ENCODE measurements at regions not wholly inside any gene's neighbourhood (a gene's known extent, or its start where the extent isn't known, plus 50 kb on each side); places are given as distances from the start of the nearest gene placed in this dataset.

- ChIA-PET POLR2A (no interaction called here), CTCF (interaction anchor here (1.4 to 1.9 kb wide), 3 partner anchors 8 to 169 kb away, joined by 3 to 9 read pairs (median 6); no protein-coding TSS in a partner anchor)
- no peak overlapping the region for H3K4me2 ChIP-seq
- WGBS (ENCODE audit: missing lambda C conversion rate): 45% methylated on average over 1 of the region's 1 CpG
- no peak for ATAC-seq
- no peak for DNase-seq (ENCODE audit: low read depth in 1 of 2, low spot score in 1 of 2)
- no peaks in the 10 kb centered on the region for H3K4me1 ChIP-seq
- H3K9me3 ChIP-seq: no peaks in the 10 kb centered on the region
- H3K27ac ChIP-seq: no peak overlapping the region
- FAIRE-seq: no peak
- TF ChIP-seq RAD21 (conservative IDR thresholded peaks at IDR 0.05 in 1 of 2, IDR thresholded peaks at IDR 0.05 in 1 of 2) (no peak), JUN (IDR thresholded peaks at IDR 0.05) (no peak), USF2 (IDR thresholded peaks at IDR 0.05) (no peak), EP300 (IDR thresholded peaks at IDR 0.05) (no peak), EHMT2 (IDR thresholded peaks at IDR 0.05; ENCODE audit: low read depth) (no peak), ZC3H11A (IDR thresholded peaks at IDR 0.05) (no peak), CHD4 (IDR thresholded peaks at IDR 0.05; ENCODE audit: borderline replicate concordance) (no peak)
- H3K4me3 ChIP-seq: no peak overlapping the region
Observed at GRCh38 chr9:18423791-18424531, 50.0 kb upstream of the ADAMTSL1 start.

All from A549 (cell line).